CD4-positive, alpha-beta memory T cell (primary cell): ENCODE measurements at regions not wholly inside any gene's neighbourhood (a gene's known extent, or its start where the extent isn't known, plus 50 kb on each side); places are given as distances from the start of the nearest gene placed in this dataset.

Experiments
- CTCF ChIA-PET: fragments of 350-600 bp; sonication (Branson Sonifier 250); formaldehyde crosslinking; loops from one replicate; lab custom pipeline; 2021; ENCODE audit warnings: inconsistent platforms; ENCODE audit not compliant: partially characterized antibody; lab: Charles Lee
- POLR2A ChIA-PET: fragments of 350-600 bp; sonication (Branson Sonifier 250); formaldehyde crosslinking; loops from one replicate; lab custom pipeline; 2021; ENCODE audit not compliant: partially characterized antibody; lab: Charles Lee
- DNase-seq, 5 donors: peaks; one replicate each; pipeline versions ENCODE4 v3.0.0 to v3.0.0-alpha.2; 2020 to 2022; ENCODE audit warnings: mixed read lengths in 1 of 5
- H3K27ac ChIP-seq: one replicate; pipeline ENCODE4 v1.7.0; 2013; ENCODE audit warnings: low read depth, low read length
- H3K27me3 ChIP-seq: 2 replicates; pipeline ENCODE4 v1.7.0; 2013; ENCODE audit warnings: mild to moderate bottlenecking, low read length, moderate library complexity; ENCODE audit not compliant: insufficient read depth
- H3K36me3 ChIP-seq: 2 replicates; pipeline ENCODE4 v1.7.0; 2013; ENCODE audit warnings: mild to moderate bottlenecking, low read length, moderate library complexity; ENCODE audit not compliant: insufficient read depth
- H3K4me1 ChIP-seq: 2 replicates; pipeline ENCODE4 v1.7.0; 2013; ENCODE audit warnings: mild to moderate bottlenecking, low read length, moderate library complexity; ENCODE audit not compliant: insufficient read depth
- H3K4me3 ChIP-seq, 2 donors: one replicate each; pipeline ENCODE4 v1.7.0; 2013; ENCODE audit warnings: low read length in 2 of 2, mild to moderate bottlenecking in 1 of 2
- H3K9me3 ChIP-seq, 2 donors: one replicate each; pipeline ENCODE4 v1.7.0; 2013; ENCODE audit warnings: low read length in 2 of 2, control low read depth in 1 of 2; ENCODE audit not compliant: control insufficient read depth in 1 of 2
- H3K27ac Mint-ChIP-seq, 7 donors: one replicate each; pipeline ENCODE4 v1.8.0; 2020 to 2021; ENCODE audit warnings: mixed read lengths in 7 of 7, mild to moderate bottlenecking in 6 of 7, inconsistent platforms in 3 of 7, moderate library complexity in 3 of 7
- H3K27me3 Mint-ChIP-seq, 2 donors: one replicate each; pipeline ENCODE4 v1.8.0; 2020 to 2021; ENCODE audit warnings: mixed read lengths in 2 of 2
- H3K36me3 Mint-ChIP-seq, 2 donors: one replicate each; pipeline ENCODE4 v1.8.0; 2020 to 2021; ENCODE audit warnings: mixed read lengths in 2 of 2, inconsistent platforms in 1 of 2, mild to moderate bottlenecking in 1 of 2
- H3K4me1 Mint-ChIP-seq, 4 donors: one replicate each; pipeline ENCODE4 v1.8.0; 2020 to 2021; ENCODE audit warnings: mixed read lengths in 4 of 4, mild to moderate bottlenecking in 1 of 4
- H3K4me3 Mint-ChIP-seq, 8 donors: one replicate each; pipeline ENCODE4 v1.8.0; 2020 to 2021; ENCODE audit warnings: mixed read lengths in 8 of 8, mild to moderate bottlenecking in 7 of 8, moderate library complexity in 6 of 8, inconsistent platforms in 3 of 8
- H3K9me3 Mint-ChIP-seq, 8 donors: one replicate each; pipeline ENCODE4 v1.8.0; 2020 to 2021; ENCODE audit warnings: mixed read lengths in 8 of 8, mild to moderate bottlenecking in 5 of 8, inconsistent platforms in 3 of 8, moderate library complexity in 1 of 8
- intact Hi-C: fragments of 100-400 bp; cut with micrococcal nuclease; formaldehyde crosslinking; loops from one replicate; pipeline ENCODE4 v1.15.1; 2023

DNA sequence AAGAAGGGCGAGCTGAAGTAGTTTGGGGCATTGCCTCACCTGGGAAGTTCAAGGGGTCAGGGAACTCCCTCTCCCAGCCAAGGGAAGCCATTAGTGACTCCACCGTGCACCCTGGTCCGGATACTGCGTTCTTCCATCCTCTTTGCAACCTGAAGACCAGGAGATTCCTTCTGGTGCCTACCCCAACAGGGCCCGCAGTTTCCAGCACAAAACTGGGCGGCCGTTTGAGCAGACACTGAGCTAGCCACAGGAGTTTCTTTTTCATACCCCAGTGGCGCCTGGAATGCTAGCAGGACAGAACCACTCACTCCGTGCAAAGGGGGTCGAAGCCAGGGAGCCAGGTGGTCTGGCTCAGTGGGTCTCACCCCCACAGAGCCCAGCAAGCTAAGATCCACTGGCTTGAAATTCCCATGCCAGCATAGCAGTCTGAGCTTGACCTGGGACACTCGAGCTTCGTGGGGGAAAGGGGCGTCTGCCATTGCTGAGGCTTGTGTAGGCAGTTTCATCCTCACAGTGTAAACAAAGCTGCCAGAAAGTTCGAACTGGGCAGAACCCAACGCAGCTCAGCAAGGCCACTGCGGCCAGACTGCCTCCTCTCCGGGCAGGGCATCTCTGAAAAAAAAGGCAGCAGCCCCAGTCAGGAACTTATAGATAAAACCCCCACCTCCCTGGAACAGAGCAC, 1039.4 kb upstream of the IGFBP7 start:
- Histone ChIP-seq H3K36me3 (no peaks in the 10 kb centered on the region), H3K4me1 (no peaks in the 10 kb centered on the region), H3K4me3 (no peak overlapping the region), H3K9me3 (no peaks in the 10 kb centered on the region), H3K27ac (no peak overlapping the region), H3K27me3 (no peaks in the 10 kb centered on the region)
- no peaks in the 10 kb centered on the region for H3K36me3 Mint-ChIP-seq
- peaks cover 6 to 40% (median 16%) of the 10 kb centered on the region in 8 donors for H3K9me3 Mint-ChIP-seq
- no peak overlapping the region for H3K27ac Mint-ChIP-seq
- H3K27me3 Mint-ChIP-seq = no peaks in the 10 kb centered on the region
- POLR2A ChIA-PET = no interaction called here
- no peaks in the 10 kb centered on the region for H3K4me1 Mint-ChIP-seq
- DNase-seq = no peak
- CTCF ChIA-PET = no interaction called here
- no peak overlapping the region for H3K4me3 Mint-ChIP-seq
- intact Hi-C loops = no loop called here

GRCh38 chr4:58144721-58145120, 1034.5 kb upstream of the IGFBP7 start:
- H3K27ac ChIP-seq = no peak overlapping the region
- no peak overlapping the region for H3K27ac Mint-ChIP-seq
- no peak overlapping the region for H3K4me3 ChIP-seq
- H3K36me3 Mint-ChIP-seq = no peaks in the 10 kb centered on the region
- H3K9me3 Mint-ChIP-seq = peaks cover 3 to 14% (median 8%) of the 10 kb centered on the region in 8 donors
- H3K4me1 Mint-ChIP-seq = no peaks in the 10 kb centered on the region
- ChIA-PET POLR2A (no interaction called here), CTCF (no interaction called here)
- no peaks in the 10 kb centered on the region for H3K9me3 ChIP-seq
- H3K4me1 ChIP-seq = no peaks in the 10 kb centered on the region
- intact Hi-C loops = no loop called here
- no peak for DNase-seq
- H3K36me3 ChIP-seq = no peaks in the 10 kb centered on the region
- no peaks in the 10 kb centered on the region for H3K27me3 Mint-ChIP-seq
- no peaks in the 10 kb centered on the region for H3K27me3 ChIP-seq
- no peak overlapping the region for H3K4me3 Mint-ChIP-seq

- Mint-ChIP-seq H3K27me3 (no peaks in the 10 kb centered on the region), H3K4me1 (no peaks in the 10 kb centered on the region), H3K9me3 (peaks cover 0 to 15% (median 4%) of the 10 kb centered on the region in 8 donors), H3K27ac (no peak overlapping the region), H3K4me3 (no peak overlapping the region), H3K36me3 (no peaks in the 10 kb centered on the region)
- CTCF ChIA-PET = no interaction called here
- POLR2A ChIA-PET = no interaction called here
- H3K27me3 ChIP-seq = no peaks in the 10 kb centered on the region
- no peaks in the 10 kb centered on the region for H3K9me3 ChIP-seq
- H3K36me3 ChIP-seq = no peaks in the 10 kb centered on the region
- no peak overlapping the region for H3K27ac ChIP-seq
- DNase-seq = no peak
- no peak overlapping the region for H3K4me3 ChIP-seq
- intact Hi-C loops = no loop called here
- no peaks in the 10 kb centered on the region for H3K4me1 ChIP-seq
Measured at GRCh38 chr4:58138786-58139668, 1028.8 kb upstream of the IGFBP7 start.

- Mint-ChIP-seq H3K4me3 (no peak overlapping the region), H3K27ac (no peak overlapping the region), H3K36me3 (no peaks in the 10 kb centered on the region), H3K27me3 (no peaks in the 10 kb centered on the region), H3K9me3 (peaks cover 0 to 13% (median 5%) of the 10 kb centered on the region in 8 donors), H3K4me1 (no peaks in the 10 kb centered on the region)
- Histone ChIP-seq H3K27ac (no peak overlapping the region), H3K36me3 (no peaks in the 10 kb centered on the region), H3K27me3 (no peaks in the 10 kb centered on the region), H3K4me3 (no peak overlapping the region), H3K9me3 (no peaks in the 10 kb centered on the region), H3K4me1 (no peaks in the 10 kb centered on the region)
- CTCF ChIA-PET = no interaction called here
- POLR2A ChIA-PET = no interaction called here
- intact Hi-C loops = no loop called here
- no peak for DNase-seq
Measured at GRCh38 chr4:58136604-58137003, 1026.4 kb upstream of the IGFBP7 start.

DNA sequence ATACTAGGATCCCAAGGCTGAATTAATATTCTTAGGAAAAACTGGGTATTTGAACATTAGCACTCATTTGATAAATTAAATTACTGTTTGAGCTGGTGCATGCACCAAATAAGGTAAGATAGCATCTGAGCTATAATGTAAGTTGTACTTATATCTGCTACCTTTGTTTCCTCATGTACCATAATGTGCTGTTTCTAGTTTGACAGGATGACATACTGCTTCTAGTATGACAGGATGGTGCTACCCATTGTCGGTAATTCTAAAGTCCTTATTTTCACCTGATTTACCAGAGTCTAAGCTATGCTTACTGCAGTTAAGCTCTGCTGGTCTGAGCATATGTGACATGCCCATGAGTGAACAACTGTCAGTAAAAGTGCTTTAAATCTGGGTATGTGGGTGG, 1017.5 kb upstream of the IGFBP7 start:
- ChIA-PET POLR2A (no interaction called here), CTCF (interaction anchor here (0.7 kb wide), 1 partner anchor 457 kb away, joined by 3 read pairs; no protein-coding TSS in a partner anchor)
- Histone ChIP-seq H3K4me3 (no peak overlapping the region), H3K27ac (no peak overlapping the region), H3K27me3 (no peaks in the 10 kb centered on the region), H3K36me3 (no peaks in the 10 kb centered on the region), H3K4me1 (no peaks in the 10 kb centered on the region), H3K9me3 (no peaks in the 10 kb centered on the region)
- H3K4me1 Mint-ChIP-seq = no peaks in the 10 kb centered on the region
- intact Hi-C loops = no loop called here
- no peaks in the 10 kb centered on the region for H3K27me3 Mint-ChIP-seq
- no peak for DNase-seq
- H3K36me3 Mint-ChIP-seq = no peaks in the 10 kb centered on the region
- H3K9me3 Mint-ChIP-seq = peaks cover 0 to 10% (median 5%) of the 10 kb centered on the region in 8 donors
- H3K27ac Mint-ChIP-seq = no peak overlapping the region
- no peak overlapping the region for H3K4me3 Mint-ChIP-seq

- Histone ChIP-seq H3K4me3 (no peak overlapping the region), H3K9me3 (no peaks in the 10 kb centered on the region), H3K27ac (no peak overlapping the region), H3K36me3 (no peaks in the 10 kb centered on the region), H3K4me1 (no peaks in the 10 kb centered on the region), H3K27me3 (no peaks in the 10 kb centered on the region)
- no peaks in the 10 kb centered on the region for H3K36me3 Mint-ChIP-seq
- H3K9me3 Mint-ChIP-seq = peaks cover 0 to 13% (median 6%) of the 10 kb centered on the region in 8 donors
- CTCF ChIA-PET = no interaction called here
- no peaks in the 10 kb centered on the region for H3K27me3 Mint-ChIP-seq
- H3K27ac Mint-ChIP-seq = no peak overlapping the region
- DNase-seq = no peak
- POLR2A ChIA-PET = no interaction called here
- no peaks in the 10 kb centered on the region for H3K4me1 Mint-ChIP-seq
- no peak overlapping the region for H3K4me3 Mint-ChIP-seq
- intact Hi-C loops = no loop called here
Measured at GRCh38 chr4:58119298-58119697, 1009.1 kb upstream of the IGFBP7 start.

DNA sequence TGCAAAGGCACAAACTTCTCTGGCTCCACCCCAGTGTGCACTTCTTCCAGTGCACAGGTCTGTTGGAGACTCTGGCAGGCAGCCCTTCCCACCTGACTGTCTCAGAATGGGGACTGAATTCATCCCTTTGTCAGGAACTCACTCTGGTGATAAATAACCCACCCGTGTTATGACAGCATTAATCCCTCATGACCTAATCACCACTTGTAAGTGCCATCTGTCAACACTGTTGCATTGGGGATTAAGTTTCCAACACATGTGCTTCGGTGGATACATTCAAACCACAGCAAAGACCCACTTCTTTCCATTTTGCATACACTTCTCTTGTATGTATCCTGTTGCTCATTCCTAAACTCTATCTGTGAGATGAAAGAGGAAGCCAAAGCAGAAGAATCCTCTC, 1002.9 kb upstream of the IGFBP7 start:
- intact Hi-C loops = no loop called here
- Histone ChIP-seq H3K4me1 (no peaks in the 10 kb centered on the region), H3K9me3 (no peaks in the 10 kb centered on the region), H3K27ac (no peak overlapping the region), H3K4me3 (no peak overlapping the region), H3K27me3 (no peaks in the 10 kb centered on the region), H3K36me3 (no peaks in the 10 kb centered on the region)
- no peaks in the 10 kb centered on the region for H3K36me3 Mint-ChIP-seq
- H3K27me3 Mint-ChIP-seq = no peaks in the 10 kb centered on the region
- CTCF ChIA-PET = no interaction called here
- H3K4me1 Mint-ChIP-seq = no peaks in the 10 kb centered on the region
- POLR2A ChIA-PET = no interaction called here
- peaks cover 0 to 9% (median 5%) of the 10 kb centered on the region in 8 donors for H3K9me3 Mint-ChIP-seq
- DNase-seq = no peak
- no peak overlapping the region for H3K27ac Mint-ChIP-seq
- no peak overlapping the region for H3K4me3 Mint-ChIP-seq
